ENCODE measurements at regions not wholly inside any gene's neighbourhood (a gene's known extent, or its start where the extent isn't known, plus 50 kb on each side); places are given as distances from the start of the nearest gene placed in this dataset.

DNA sequence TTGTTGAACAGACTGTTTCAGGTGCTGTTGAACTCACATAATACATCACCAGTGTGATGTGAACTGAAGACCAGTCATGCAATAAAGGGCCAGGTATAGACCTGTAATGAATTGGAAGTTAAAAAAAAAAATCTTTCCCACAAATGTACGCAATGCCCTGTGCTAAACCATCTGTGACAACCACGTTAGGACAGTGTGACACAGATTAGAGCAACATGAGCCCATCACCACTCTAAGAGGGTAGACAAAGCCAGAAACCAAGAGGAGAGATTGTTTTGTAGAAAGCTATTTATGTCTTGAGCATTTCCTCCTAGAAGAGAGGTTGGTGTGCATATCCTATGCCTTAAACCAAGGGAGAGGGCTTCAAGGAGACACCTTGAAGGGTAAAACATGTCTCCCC, 77.0 kb upstream of the BEND6 start:
- no peaks in the 10 kb centered on the region for H3K4me1 ChIP-seq (ENCODE audit: insufficient read depth, low read length, poor library complexity, severe bottlenecking)
- DNase-seq (ENCODE audit: low spot score): no peak
- BruUV-seq (replicated peaks): no TSS peak
- POLR2A ChIA-PET (ENCODE audit: low non-redundant PET): no interaction called here
- H3K27ac ChIP-seq (ENCODE audit: low read depth, low read length, poor library complexity, severe bottlenecking): no peak overlapping the region
- H3K27me3 ChIP-seq (replicated peaks; ENCODE audit: insufficient read depth, low read depth, low read length, poor library complexity): no peaks in the 10 kb centered on the region
- H3K4me3 ChIP-seq (ENCODE audit: low read depth, low read length, poor library complexity, severe bottlenecking): no peak overlapping the region
- intact Hi-C loops (cut with micrococcal nuclease; ENCODE audit: unreplicated experiment): no loop called here
- TF ChIP-seq EZH2 (IDR thresholded peaks at IDR 0.05; ENCODE audit: borderline replicate concordance, low read depth, low read length, poor library complexity, severe bottlenecking): no peak
- TF ChIP-seq, protein P1, sequence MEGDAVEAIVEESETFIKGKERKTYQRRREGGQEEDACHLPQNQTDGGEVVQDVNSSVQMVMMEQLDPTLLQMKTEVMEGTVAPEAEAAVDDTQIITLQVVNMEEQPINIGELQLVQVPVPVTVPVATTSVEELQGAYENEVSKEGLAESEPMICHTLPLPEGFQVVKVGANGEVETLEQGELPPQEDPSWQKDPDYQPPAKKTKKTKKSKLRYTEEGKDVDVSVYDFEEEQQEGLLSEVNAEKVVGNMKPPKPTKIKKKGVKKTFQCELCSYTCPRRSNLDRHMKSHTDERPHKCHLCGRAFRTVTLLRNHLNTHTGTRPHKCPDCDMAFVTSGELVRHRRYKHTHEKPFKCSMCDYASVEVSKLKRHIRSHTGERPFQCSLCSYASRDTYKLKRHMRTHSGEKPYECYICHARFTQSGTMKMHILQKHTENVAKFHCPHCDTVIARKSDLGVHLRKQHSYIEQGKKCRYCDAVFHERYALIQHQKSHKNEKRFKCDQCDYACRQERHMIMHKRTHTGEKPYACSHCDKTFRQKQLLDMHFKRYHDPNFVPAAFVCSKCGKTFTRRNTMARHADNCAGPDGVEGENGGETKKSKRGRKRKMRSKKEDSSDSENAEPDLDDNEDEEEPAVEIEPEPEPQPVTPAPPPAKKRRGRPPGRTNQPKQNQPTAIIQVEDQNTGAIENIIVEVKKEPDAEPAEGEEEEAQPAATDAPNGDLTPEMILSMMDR (conservative IDR thresholded peaks at IDR 0.05; ENCODE audit: low read depth, low read length): no peak
- CTCF ChIA-PET: no interaction called here
- H3K9me3 ChIP-seq (ENCODE audit: low read depth, low read length, poor library complexity, severe bottlenecking): no peaks in the 10 kb centered on the region
- no peaks in the 10 kb centered on the region for H3K36me3 ChIP-seq (ENCODE audit: insufficient read depth, low read length, poor library complexity, severe bottlenecking)

- TF ChIP-seq, protein P1 (conservative IDR thresholded peaks at IDR 0.05; ENCODE audit: low read depth, low read length): no peak
- no peak for TF ChIP-seq EZH2 (IDR thresholded peaks at IDR 0.05; ENCODE audit: borderline replicate concordance, low read depth, low read length, poor library complexity, severe bottlenecking)
- intact Hi-C loops (cut with micrococcal nuclease; ENCODE audit: unreplicated experiment): no loop called here
- Histone ChIP-seq H3K27me3 (replicated peaks; ENCODE audit: insufficient read depth, low read depth, low read length, poor library complexity) (no peaks in the 10 kb centered on the region), H3K4me3 (ENCODE audit: low read depth, low read length, poor library complexity, severe bottlenecking) (no peak overlapping the region), H3K4me1 (ENCODE audit: insufficient read depth, low read length, poor library complexity, severe bottlenecking) (no peaks in the 10 kb centered on the region), H3K9me3 (ENCODE audit: low read depth, low read length, poor library complexity, severe bottlenecking) (no peaks in the 10 kb centered on the region), H3K36me3 (ENCODE audit: insufficient read depth, low read length, poor library complexity, severe bottlenecking) (no peaks in the 10 kb centered on the region), H3K27ac (ENCODE audit: low read depth, low read length, poor library complexity, severe bottlenecking) (no peak overlapping the region)
- no TSS peak for BruUV-seq (replicated peaks)
- no peak for DNase-seq (ENCODE audit: low spot score)
- CTCF ChIA-PET: no interaction called here
- POLR2A ChIA-PET (ENCODE audit: low non-redundant PET): no interaction called here
Measured at GRCh38 chr6:56875961-56876360, 78.9 kb upstream of the BEND6 start.

- POLR2A ChIA-PET (ENCODE audit: low non-redundant PET): no interaction called here
- H3K36me3 ChIP-seq (ENCODE audit: insufficient read depth, low read length, poor library complexity, severe bottlenecking): no peaks in the 10 kb centered on the region
- no peaks in the 10 kb centered on the region for H3K4me1 ChIP-seq (ENCODE audit: insufficient read depth, low read length, poor library complexity, severe bottlenecking)
- H3K9me3 ChIP-seq (ENCODE audit: low read depth, low read length, poor library complexity, severe bottlenecking): no peaks in the 10 kb centered on the region
- H3K4me3 ChIP-seq (ENCODE audit: low read depth, low read length, poor library complexity, severe bottlenecking): no peak overlapping the region
- intact Hi-C loops (cut with micrococcal nuclease; ENCODE audit: unreplicated experiment): no loop called here
- no peak for TF ChIP-seq EZH2 (IDR thresholded peaks at IDR 0.05; ENCODE audit: borderline replicate concordance, low read depth, low read length, poor library complexity, severe bottlenecking)
- TF ChIP-seq, protein P1 (conservative IDR thresholded peaks at IDR 0.05; ENCODE audit: low read depth, low read length): no peak
- H3K27me3 ChIP-seq (replicated peaks; ENCODE audit: insufficient read depth, low read depth, low read length, poor library complexity): no peaks in the 10 kb centered on the region
- no TSS peak for BruUV-seq (replicated peaks)
- DNase-seq (ENCODE audit: low spot score): no peak
- no peak overlapping the region for H3K27ac ChIP-seq (ENCODE audit: low read depth, low read length, poor library complexity, severe bottlenecking)
- CTCF ChIA-PET: no interaction called here
Measured at GRCh38 chr6:56875523-56875922, 79.4 kb upstream of the BEND6 start.
